GM13977 (cell line): ENCODE measurements at regions not wholly inside any gene's neighbourhood (a gene's known extent, or its start where the extent isn't known, plus 50 kb on each side); places are given as distances from the start of the nearest gene placed in this dataset.

Experiments
- DNase-seq: peaks from one replicate; pipeline ENCODE4 v3.0.0; 2012; ENCODE audit warnings: low spot score
- CTCF ChIP-seq: IDR thresholded peaks from 2 replicates; pipeline ENCODE4 v1.5.1; 2012; ENCODE audit warnings: mild to moderate bottlenecking, control low read depth; ENCODE audit not compliant: insufficient read depth; ENCODE audit errors: extremely low read depth, missing control alignments
- in situ Hi-C: fragments of 300-500 bp; cut with MboI; formaldehyde crosslinking; loops from one replicate; pipeline ENCODE4 v1.12.0; 2022; ENCODE audit warnings: low sequenced_read_pairs, low pct_unique_long_range_greater_than_20kb, mixed read lengths, inconsistent platforms; ENCODE audit not compliant: unreplicated experiment

- no peak for DNase-seq
- no peak for TF ChIP-seq CTCF
- in situ Hi-C loops = no loop called here
Observed at GRCh38 chr9:120212853-120213200, 367.1 kb downstream of the CDK5RAP2 start.

GRCh38 chr9:120212153-120212852 lies 367.7 kb downstream of the CDK5RAP2 start:
- in situ Hi-C loops = no loop called here
- DNase-seq = peak; percentile 10
- TF ChIP-seq CTCF = no peak

- in situ Hi-C loops = no loop called here
- DNase-seq = no peak
- no peak for TF ChIP-seq CTCF
Observed at GRCh38 chr9:120210274-120210673, 369.7 kb downstream of the CDK5RAP2 start.

GRCh38 chr9:120202856-120203654 lies 376.9 kb downstream of the CDK5RAP2 start:
- in situ Hi-C loops = no loop called here
- no peak for DNase-seq
- TF ChIP-seq CTCF = no peak

GRCh38 chr9:120198027-120198426 lies 381.9 kb downstream of the CDK5RAP2 start:
- TF ChIP-seq CTCF = no peak
- no peak for DNase-seq
- in situ Hi-C loops = no loop called here

GRCh38 chr9:120197605-120198004 lies 382.4 kb downstream of the CDK5RAP2 start:
- TF ChIP-seq CTCF = no peak
- in situ Hi-C loops = no loop called here
- no peak for DNase-seq
